ENCODE measurements at regions not wholly inside any gene's neighbourhood (a gene's known extent, or its start where the extent isn't known, plus 50 kb on each side); places are given as distances from the start of the nearest gene placed in this dataset.

- Histone ChIP-seq H3K27ac (ENCODE audit: low read depth, low read length) (no peak overlapping the region), H3K79me2 (ENCODE audit: control insufficient read depth, insufficient read depth, low read length, poor library complexity) (no peaks in the 10 kb centered on the region), H2BK5ac (ENCODE audit: low read depth, low read length, poor library complexity) (no peak overlapping the region), H3K18ac (ENCODE audit: low read length) (no peak overlapping the region), H3K23ac (ENCODE audit: low read length) (no peak overlapping the region), H3K79me1 (ENCODE audit: low read length) (no peaks in the 10 kb centered on the region), H3K9ac (ENCODE audit: low read length) (no peak overlapping the region), H3K27me3 (ENCODE audit: insufficient read depth, low read length) (no peaks in the 10 kb centered on the region), H2BK120ac (ENCODE audit: insufficient read depth, low read length, poor library complexity) (no peak overlapping the region), H2AFZ (ENCODE audit: insufficient read depth, low read length, poor library complexity) (no peak overlapping the region), H3K4me2 (ENCODE audit: low read length) (no peak overlapping the region), H4K91ac (ENCODE audit: low read depth, low read length) (no peak overlapping the region), H2BK12ac (ENCODE audit: low read length) (no peak overlapping the region), H3K4me3 (ENCODE audit: low read depth, low read length) (no peak overlapping the region), H3K36me3 (ENCODE audit: control insufficient read depth in 1 of 2, insufficient read depth in 2 of 2, low read length in 2 of 2) (no peaks in the 10 kb centered on the region), H2AK5ac (ENCODE audit: low read length) (no peak overlapping the region), H3K9me3 (ENCODE audit: insufficient read depth, low read depth, low read length) (no peaks in the 10 kb centered on the region), H4K8ac (ENCODE audit: low read depth, low read length) (no peak overlapping the region), H3K14ac (ENCODE audit: low read length) (no peak overlapping the region), H4K12ac (ENCODE audit: low read depth, low read length) (no peak overlapping the region), H3K4me1 (ENCODE audit: control insufficient read depth in 1 of 2, insufficient read depth in 2 of 2, low read length in 2 of 2) (no peaks in the 10 kb centered on the region), H3K4ac (ENCODE audit: low read depth, low read length) (no peak overlapping the region)
- DNase-seq: no peak
- no CpG with 5 or more reads among the region's 7 CpGs for WGBS (ENCODE audit: extremely low coverage, insufficient coverage, insufficient read length)
Observed at GRCh38 chr3:106423321-106424225, 554.8 kb upstream of the CBLB start.

- Histone ChIP-seq H3K4me1 (ENCODE audit: control insufficient read depth in 1 of 2, insufficient read depth in 2 of 2, low read length in 2 of 2) (peaks cover 0 to 2% of the 10 kb centered on the region in 2 experiments), H3K79me1 (ENCODE audit: low read length) (no peaks in the 10 kb centered on the region), H3K27ac (ENCODE audit: low read depth, low read length) (no peak overlapping the region), H4K12ac (ENCODE audit: low read depth, low read length) (no peak overlapping the region), H4K91ac (ENCODE audit: low read depth, low read length) (no peak overlapping the region), H3K4me3 (ENCODE audit: low read depth, low read length) (no peak overlapping the region), H2AK5ac (ENCODE audit: low read length) (no peak overlapping the region), H2BK120ac (ENCODE audit: insufficient read depth, low read length, poor library complexity) (no peak overlapping the region), H3K4ac (ENCODE audit: low read depth, low read length) (no peak overlapping the region), H3K9ac (ENCODE audit: low read length) (no peak overlapping the region), H3K79me2 (ENCODE audit: control insufficient read depth, insufficient read depth, low read length, poor library complexity) (no peaks in the 10 kb centered on the region), H3K18ac (ENCODE audit: low read length) (no peak overlapping the region), H3K4me2 (ENCODE audit: low read length) (no peak overlapping the region), H2AFZ (ENCODE audit: insufficient read depth, low read length, poor library complexity) (no peak overlapping the region), H2BK12ac (ENCODE audit: low read length) (no peak overlapping the region), H3K14ac (ENCODE audit: low read length) (no peak overlapping the region), H4K8ac (ENCODE audit: low read depth, low read length) (no peak overlapping the region), H3K27me3 (ENCODE audit: insufficient read depth, low read length) (no peaks in the 10 kb centered on the region), H3K9me3 (ENCODE audit: insufficient read depth, low read depth, low read length) (no peaks in the 10 kb centered on the region), H3K23ac (ENCODE audit: low read length) (no peak overlapping the region), H3K36me3 (ENCODE audit: control insufficient read depth in 1 of 2, insufficient read depth in 2 of 2, low read length in 2 of 2) (no peaks in the 10 kb centered on the region), H2BK5ac (ENCODE audit: low read depth, low read length, poor library complexity) (no peak overlapping the region)
- peak in 1 of 2 donors; percentile 63 for DNase-seq
- WGBS (ENCODE audit: extremely low coverage, insufficient coverage, insufficient read length): no CpG with 5 or more reads among the region's 2 CpGs
Observed at GRCh38 chr3:106425026-106425425, 556.2 kb upstream of the CBLB start.

DNA sequence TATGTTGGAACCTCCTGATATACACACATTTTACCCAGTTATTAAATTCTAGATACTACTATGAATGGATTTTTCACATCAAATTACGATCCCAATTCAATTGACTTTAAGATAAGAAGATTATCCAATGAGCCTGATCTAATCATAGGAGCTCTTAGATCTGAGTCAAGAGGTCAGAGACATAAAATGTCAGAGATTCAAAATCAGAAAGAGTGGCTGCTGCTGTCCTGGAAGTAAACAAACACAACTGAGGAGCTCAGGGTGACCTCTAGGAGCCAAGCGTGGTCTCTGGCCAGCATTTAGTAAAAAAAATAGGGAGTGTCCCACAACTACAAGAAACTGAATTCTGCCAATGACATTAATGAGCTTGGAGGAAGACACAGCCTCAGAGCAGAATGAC, 557.1 kb upstream of the CBLB start:
- H3K14ac ChIP-seq (ENCODE audit: low read length): no peak overlapping the region
- no peak overlapping the region for H3K27ac ChIP-seq (ENCODE audit: low read depth, low read length)
- no peak overlapping the region for H2BK12ac ChIP-seq (ENCODE audit: low read length)
- no peaks in the 10 kb centered on the region for H3K36me3 ChIP-seq (ENCODE audit: control insufficient read depth in 1 of 2, insufficient read depth in 2 of 2, low read length in 2 of 2)
- no peak overlapping the region for H3K23ac ChIP-seq (ENCODE audit: low read length)
- no peak overlapping the region for H3K4ac ChIP-seq (ENCODE audit: low read depth, low read length)
- no CpG with 5 or more reads among the region's 2 CpGs for WGBS (ENCODE audit: extremely low coverage, insufficient coverage, insufficient read length)
- H3K4me1 ChIP-seq (ENCODE audit: control insufficient read depth in 1 of 2, insufficient read depth in 2 of 2, low read length in 2 of 2): peaks cover 0 to 2% of the 10 kb centered on the region in 2 experiments
- H3K4me3 ChIP-seq (ENCODE audit: low read depth, low read length): no peak overlapping the region
- no peaks in the 10 kb centered on the region for H3K79me2 ChIP-seq (ENCODE audit: control insufficient read depth, insufficient read depth, low read length, poor library complexity)
- H3K79me1 ChIP-seq (ENCODE audit: low read length): no peaks in the 10 kb centered on the region
- H4K91ac ChIP-seq (ENCODE audit: low read depth, low read length): no peak overlapping the region
- no peak overlapping the region for H4K8ac ChIP-seq (ENCODE audit: low read depth, low read length)
- no peak overlapping the region for H3K18ac ChIP-seq (ENCODE audit: low read length)
- no peak overlapping the region for H3K4me2 ChIP-seq (ENCODE audit: low read length)
- H3K9me3 ChIP-seq (ENCODE audit: insufficient read depth, low read depth, low read length): no peaks in the 10 kb centered on the region
- no peak overlapping the region for H3K9ac ChIP-seq (ENCODE audit: low read length)
- H2BK5ac ChIP-seq (ENCODE audit: low read depth, low read length, poor library complexity): no peak overlapping the region
- H4K12ac ChIP-seq (ENCODE audit: low read depth, low read length): no peak overlapping the region
- H2AK5ac ChIP-seq (ENCODE audit: low read length): no peak overlapping the region
- DNase-seq: no peak
- no peaks in the 10 kb centered on the region for H3K27me3 ChIP-seq (ENCODE audit: insufficient read depth, low read length)
- no peak overlapping the region for H2BK120ac ChIP-seq (ENCODE audit: insufficient read depth, low read length, poor library complexity)
- no peak overlapping the region for H2AFZ ChIP-seq (ENCODE audit: insufficient read depth, low read length, poor library complexity)

GRCh38 chr3:106428565-106428994, 559.8 kb upstream of the CBLB start:
- Histone ChIP-seq H4K12ac (ENCODE audit: low read depth, low read length) (no peak overlapping the region), H3K27ac (ENCODE audit: low read depth, low read length) (no peak overlapping the region), H3K23ac (ENCODE audit: low read length) (no peak overlapping the region), H3K36me3 (ENCODE audit: control insufficient read depth in 1 of 2, insufficient read depth in 2 of 2, low read length in 2 of 2) (no peaks in the 10 kb centered on the region), H3K79me1 (ENCODE audit: low read length) (no peaks in the 10 kb centered on the region), H3K4me3 (ENCODE audit: low read depth, low read length) (no peak overlapping the region), H3K14ac (ENCODE audit: low read length) (no peak overlapping the region), H2BK120ac (ENCODE audit: insufficient read depth, low read length, poor library complexity) (no peak overlapping the region), H3K9me3 (ENCODE audit: insufficient read depth, low read depth, low read length) (no peaks in the 10 kb centered on the region), H2AFZ (ENCODE audit: insufficient read depth, low read length, poor library complexity) (no peak overlapping the region), H3K4me1 (ENCODE audit: control insufficient read depth in 1 of 2, insufficient read depth in 2 of 2, low read length in 2 of 2) (peaks cover 0 to 2% of the 10 kb centered on the region in 2 experiments), H4K8ac (ENCODE audit: low read depth, low read length) (no peak overlapping the region), H3K79me2 (ENCODE audit: control insufficient read depth, insufficient read depth, low read length, poor library complexity) (no peaks in the 10 kb centered on the region), H3K9ac (ENCODE audit: low read length) (no peak overlapping the region), H2BK12ac (ENCODE audit: low read length) (no peak overlapping the region), H3K4me2 (ENCODE audit: low read length) (no peak overlapping the region), H4K91ac (ENCODE audit: low read depth, low read length) (no peak overlapping the region), H3K4ac (ENCODE audit: low read depth, low read length) (no peak overlapping the region), H3K27me3 (ENCODE audit: insufficient read depth, low read length) (no peaks in the 10 kb centered on the region), H3K18ac (ENCODE audit: low read length) (no peak overlapping the region), H2BK5ac (ENCODE audit: low read depth, low read length, poor library complexity) (no peak overlapping the region), H2AK5ac (ENCODE audit: low read length) (no peak overlapping the region)
- peak; percentile 74 to 93 for DNase-seq
- WGBS (ENCODE audit: extremely low coverage, insufficient coverage, insufficient read length): no CpG with 5 or more reads among the region's 2 CpGs

All from trophoblast cell (in vitro differentiated cells and primary cell).